NB4 (cell line): ENCODE measurements at regions not wholly inside any gene's neighbourhood (a gene's known extent, or its start where the extent isn't known, plus 50 kb on each side); places are given as distances from the start of the nearest gene placed in this dataset.

Experiments
- POLR2A ChIP-seq: IDR thresholded peaks from 2 replicates; pipeline ENCODE4 v1.6.1; 2011; ENCODE audit warnings: mild to moderate bottlenecking; ENCODE audit not compliant: insufficient read length; ENCODE audit errors: extremely low read depth
- TF ChIP-seq, protein P1 (sequence below): IDR thresholded peaks from one replicate; pipeline ENCODE4 v1.5.1; 2012; ENCODE audit warnings: low read depth, low read length

- TF ChIP-seq, protein P1, sequence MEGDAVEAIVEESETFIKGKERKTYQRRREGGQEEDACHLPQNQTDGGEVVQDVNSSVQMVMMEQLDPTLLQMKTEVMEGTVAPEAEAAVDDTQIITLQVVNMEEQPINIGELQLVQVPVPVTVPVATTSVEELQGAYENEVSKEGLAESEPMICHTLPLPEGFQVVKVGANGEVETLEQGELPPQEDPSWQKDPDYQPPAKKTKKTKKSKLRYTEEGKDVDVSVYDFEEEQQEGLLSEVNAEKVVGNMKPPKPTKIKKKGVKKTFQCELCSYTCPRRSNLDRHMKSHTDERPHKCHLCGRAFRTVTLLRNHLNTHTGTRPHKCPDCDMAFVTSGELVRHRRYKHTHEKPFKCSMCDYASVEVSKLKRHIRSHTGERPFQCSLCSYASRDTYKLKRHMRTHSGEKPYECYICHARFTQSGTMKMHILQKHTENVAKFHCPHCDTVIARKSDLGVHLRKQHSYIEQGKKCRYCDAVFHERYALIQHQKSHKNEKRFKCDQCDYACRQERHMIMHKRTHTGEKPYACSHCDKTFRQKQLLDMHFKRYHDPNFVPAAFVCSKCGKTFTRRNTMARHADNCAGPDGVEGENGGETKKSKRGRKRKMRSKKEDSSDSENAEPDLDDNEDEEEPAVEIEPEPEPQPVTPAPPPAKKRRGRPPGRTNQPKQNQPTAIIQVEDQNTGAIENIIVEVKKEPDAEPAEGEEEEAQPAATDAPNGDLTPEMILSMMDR: no peak
- TF ChIP-seq POLR2A: no peak
These were observed 135.9 kb upstream of the NTF3 start for GRCh38 chr12:5295996-5296395.
